NCI-H526 (cell line): ENCODE measurements at regions not wholly inside any gene's neighbourhood (a gene's known extent, or its start where the extent isn't known, plus 50 kb on each side); places are given as distances from the start of the nearest gene placed in this dataset.

Experiments used
- DNase-seq, 2 experiments: peaks; one replicate each; lab custom pipeline; 2025; lab: John Stamatoyannopoulos, UW

DNA sequence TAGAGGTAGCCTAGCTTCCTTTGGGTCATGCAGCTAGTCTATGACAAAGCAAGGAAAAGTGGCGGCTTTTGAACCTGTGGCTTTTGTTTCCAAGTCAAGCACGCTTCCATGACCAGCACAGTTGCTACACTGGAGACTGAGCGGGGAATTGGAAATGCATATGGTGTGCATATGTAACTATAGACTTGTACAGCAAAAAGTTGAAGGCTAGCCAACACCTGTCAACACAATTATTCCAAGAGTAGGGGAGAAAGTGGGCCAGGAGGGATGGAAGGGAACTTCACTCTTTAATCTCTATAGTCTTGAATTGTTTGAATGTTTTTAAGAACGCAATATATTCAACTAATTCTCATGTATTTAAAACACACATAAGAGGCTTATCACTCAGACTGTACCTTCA is 218.5 kb upstream of the CADM1 start:
- no peak for DNase-seq

DNA sequence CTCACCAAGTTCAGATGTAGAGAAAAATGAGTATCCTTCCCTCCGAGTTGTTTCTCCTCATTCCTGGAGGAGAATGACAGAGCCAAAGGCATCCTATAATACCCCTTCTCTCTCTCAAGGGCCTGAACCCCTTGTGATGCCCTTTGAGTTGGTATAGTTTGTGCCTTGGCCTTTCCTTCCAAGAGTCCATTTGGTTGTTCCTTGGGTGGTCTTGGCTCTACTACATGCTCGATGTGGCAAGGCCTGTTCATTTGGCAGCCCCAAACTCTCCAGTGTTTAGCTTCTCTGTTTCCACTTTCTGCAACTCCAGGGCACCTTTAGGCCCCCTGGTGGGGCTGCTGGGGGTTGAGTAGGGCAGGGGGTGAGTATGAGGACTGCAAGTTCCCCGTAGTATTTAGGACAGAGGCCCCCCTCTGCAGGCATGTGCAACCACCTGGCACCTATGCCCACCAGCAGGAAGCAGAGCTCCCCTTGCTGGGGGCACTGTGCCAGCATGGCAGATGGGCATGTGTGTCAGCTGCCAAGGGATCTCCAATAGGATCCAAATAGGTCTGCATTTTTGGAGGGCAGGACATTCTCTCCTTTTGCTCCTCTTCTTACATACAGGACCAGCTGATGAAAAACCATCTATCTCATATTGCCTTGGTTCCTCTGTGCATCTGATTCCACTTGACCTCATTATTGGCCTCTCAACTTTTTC is 217.2 kb upstream of the CADM1 start:
- DNase-seq: no peak

DNA sequence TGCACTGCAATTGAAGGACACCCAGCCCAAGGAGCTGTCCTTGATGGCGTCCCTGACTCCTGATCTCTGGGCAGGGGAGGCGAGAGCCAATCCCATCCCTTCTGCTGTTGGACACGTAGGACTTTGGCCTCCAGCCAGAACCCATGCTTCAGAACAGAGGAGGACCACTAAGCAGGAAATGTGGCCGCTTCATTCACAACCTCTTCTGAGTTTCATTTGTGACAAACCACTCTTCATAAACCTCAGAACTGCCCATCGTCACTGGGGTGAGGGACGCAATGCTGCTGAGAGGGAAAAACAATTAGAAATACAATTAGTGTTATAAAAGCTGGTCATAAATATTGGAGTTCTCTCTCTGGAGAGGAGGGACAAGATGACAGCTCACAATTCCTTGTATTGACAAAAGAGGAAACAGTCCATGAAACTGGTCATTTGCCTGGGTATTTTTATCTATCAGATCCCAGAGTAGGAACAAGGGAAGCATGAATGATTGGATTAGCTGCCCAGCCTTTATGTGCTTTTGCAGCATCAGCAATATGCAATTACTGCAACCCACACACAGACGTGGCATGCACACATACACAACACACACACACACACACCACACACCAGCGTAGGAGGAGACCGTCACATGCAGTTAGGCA is 216.5 kb upstream of the CADM1 start:
- DNase-seq: no peak

GRCh38 chr11:115718945-115719344 is 214.7 kb upstream of the CADM1 start:
- no peak for DNase-seq

- DNase-seq: no peak
Measured at GRCh38 chr11:115718106-115718505, 213.9 kb upstream of the CADM1 start.

GRCh38 chr11:115716601-115717529 is 212.7 kb upstream of the CADM1 start:
- DNase-seq: no peak

GRCh38 chr11:115716080-115716479 is 211.9 kb upstream of the CADM1 start:
- no peak for DNase-seq

- DNase-seq: no peak
Measured at GRCh38 chr11:115715251-115715770, 211.1 kb upstream of the CADM1 start.

DNA sequence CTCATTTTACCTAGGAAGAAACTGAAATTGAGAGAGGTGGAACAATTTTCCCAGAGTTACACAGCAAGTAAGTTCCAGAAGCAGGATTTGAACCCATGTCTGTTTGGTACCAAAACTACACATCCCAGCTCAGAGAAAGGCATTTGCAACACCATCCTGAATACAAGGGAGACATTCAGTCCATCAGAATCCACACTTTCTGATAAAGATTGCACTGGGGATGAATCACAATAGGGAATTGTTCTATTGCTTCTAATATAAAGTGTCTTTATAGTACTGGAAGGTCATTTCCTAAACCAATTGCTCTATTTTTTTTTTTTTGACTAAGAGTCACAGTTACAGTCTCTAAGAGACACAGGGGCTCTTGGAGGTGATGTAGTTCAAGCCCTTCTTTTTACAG is 208.1 kb upstream of the CADM1 start:
- DNase-seq: no peak

- DNase-seq: no peak
Measured at GRCh38 chr11:115710980-115711379, 206.8 kb upstream of the CADM1 start.

- DNase-seq: no peak
Measured at GRCh38 chr11:115710426-115710825, 206.2 kb upstream of the CADM1 start.

DNA sequence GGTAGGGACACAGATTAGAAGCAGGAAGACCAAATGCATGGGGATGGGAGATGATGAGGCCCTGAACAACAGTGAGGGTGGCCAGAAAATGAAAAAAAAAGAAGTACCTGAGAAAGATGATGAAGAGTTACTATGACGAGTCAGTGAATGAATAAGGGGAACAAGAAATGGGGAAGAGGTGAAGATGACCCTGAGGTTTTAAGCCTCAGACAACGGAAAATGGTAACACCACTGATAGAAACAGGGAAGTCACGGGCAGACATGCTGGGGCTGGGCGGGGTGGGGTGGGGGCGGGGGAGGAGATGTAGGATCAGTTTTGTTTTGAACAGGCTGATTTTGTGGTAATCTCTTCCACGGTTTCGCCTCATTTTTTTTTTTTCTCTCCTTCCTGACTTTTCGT is 205.1 kb upstream of the CADM1 start:
- DNase-seq: no peak

DNA sequence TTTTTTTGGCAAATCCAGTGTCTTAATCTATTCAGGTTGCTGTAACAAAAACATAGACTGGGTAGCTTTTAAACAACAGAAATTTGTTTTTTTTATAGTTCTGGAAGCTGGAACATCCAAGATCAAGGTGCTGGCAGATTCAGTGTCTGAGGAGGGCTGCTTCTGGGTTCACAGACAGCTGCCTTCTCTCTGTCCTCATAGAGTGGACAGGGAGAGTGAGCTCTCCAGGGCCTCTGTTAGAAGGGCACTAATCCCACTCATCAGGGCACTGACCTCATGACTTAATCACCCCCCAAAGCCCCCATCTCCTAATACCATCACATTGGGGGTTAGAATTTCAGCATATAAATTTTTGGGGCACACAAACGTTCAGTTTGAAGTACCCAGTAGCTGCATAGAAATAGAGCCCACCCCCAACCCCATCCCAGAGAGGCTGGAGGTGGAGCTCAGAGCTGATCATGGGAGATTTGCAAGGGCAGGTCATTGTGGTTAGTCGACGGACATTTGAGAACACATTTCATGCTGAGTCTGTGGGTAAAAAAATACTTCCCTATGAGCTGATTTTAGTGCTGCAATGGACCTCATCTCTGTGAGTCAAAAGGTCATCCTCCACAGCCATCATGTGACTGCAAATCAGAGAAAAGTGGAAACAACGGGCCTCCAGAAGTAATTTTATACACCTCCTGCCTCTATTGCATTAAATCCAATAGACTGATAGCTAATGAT is 203.1 kb upstream of the CADM1 start:
- no peak for DNase-seq

DNA sequence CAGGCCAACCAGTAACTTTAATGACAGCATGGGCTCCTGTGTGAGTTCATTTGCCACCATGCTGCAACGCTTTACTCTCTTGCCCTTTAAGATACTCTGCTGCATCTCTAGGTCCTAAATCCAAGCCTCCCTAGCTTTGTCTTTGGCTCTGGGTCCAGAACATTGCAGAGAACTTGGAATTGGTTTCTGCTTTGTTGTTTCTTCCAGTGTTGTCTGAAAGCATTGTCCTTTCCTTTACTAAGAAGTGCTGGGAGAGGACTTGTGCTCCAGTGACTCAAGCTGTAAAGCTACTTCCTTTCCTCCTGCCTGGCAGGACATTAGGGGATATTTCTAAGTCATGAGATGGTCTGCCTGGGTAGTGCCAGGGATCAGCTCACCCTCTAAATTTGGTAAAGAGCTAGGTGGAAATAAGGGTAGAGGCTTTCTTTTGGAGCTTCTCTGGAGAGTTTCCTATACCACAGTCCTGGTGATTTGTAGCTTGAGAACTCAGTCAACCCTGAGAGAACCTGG is 202.5 kb upstream of the CADM1 start:
- DNase-seq: no peak

GRCh38 chr11:115705200-115705599 is 201.0 kb upstream of the CADM1 start:
- no peak for DNase-seq

GRCh38 chr11:115700981-115701875 is 197.0 kb upstream of the CADM1 start:
- DNase-seq: no peak

DNA sequence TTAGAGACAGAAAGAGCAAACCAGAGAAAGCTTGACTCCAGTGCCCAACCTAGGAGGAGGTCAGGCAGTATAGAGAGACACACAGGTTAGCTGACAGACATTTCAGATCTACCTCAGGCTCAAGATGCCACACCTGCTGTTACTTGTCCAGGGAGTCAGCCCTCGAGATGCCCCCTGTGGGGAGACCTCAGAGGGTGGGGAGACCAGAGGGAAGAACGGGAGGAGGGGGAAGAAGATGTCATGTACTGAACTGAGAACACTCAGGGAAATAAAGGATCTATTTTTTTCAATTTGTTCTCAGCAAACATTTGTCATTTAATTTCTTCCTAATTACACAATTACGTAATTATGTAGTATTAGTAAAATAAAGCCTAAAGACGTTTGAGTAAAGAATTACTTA is 196.3 kb upstream of the CADM1 start:
- no peak for DNase-seq

DNA sequence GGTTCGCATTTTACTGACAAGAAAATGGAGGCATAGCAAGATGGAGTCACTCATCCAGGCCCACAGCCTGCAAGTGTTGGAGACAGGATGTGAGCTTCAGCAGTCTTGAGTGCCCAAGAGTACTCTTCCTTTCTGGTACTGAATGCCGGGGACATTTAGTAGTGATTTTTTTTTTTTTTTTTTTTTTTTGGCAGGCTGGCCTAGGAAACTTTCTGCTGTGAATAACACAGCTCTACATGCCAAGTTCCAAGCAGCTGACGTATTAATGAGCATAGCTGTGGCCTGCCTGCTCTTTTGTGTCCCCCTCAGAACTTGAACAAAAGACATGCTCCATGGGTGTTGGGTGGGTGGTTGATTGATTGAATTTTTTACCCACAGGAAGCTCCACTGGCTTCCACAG is 195.5 kb upstream of the CADM1 start:
- DNase-seq: no peak

DNA sequence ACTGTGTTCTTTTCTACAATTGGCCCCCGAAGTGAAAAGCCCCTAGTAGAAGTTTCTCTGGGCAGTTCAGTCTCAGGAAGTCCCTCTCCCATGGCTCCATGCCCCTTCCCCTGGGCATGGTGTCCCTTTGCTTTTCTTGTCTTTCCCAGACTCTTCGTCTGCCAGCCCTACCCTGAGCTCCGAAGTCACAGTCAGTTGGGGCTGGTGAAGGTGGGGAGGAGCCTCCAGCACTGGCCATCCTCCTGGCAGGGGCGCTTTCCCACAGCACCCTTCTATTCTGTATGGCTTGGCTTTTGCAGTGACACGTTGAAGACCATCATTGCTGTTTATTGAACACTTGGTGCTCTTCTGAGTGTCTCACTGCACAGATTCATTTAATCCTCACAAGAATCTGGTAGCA is 195.1 kb upstream of the CADM1 start:
- no peak for DNase-seq

- no peak for DNase-seq
Measured at GRCh38 chr11:115698243-115698642, 194.0 kb upstream of the CADM1 start.

DNA sequence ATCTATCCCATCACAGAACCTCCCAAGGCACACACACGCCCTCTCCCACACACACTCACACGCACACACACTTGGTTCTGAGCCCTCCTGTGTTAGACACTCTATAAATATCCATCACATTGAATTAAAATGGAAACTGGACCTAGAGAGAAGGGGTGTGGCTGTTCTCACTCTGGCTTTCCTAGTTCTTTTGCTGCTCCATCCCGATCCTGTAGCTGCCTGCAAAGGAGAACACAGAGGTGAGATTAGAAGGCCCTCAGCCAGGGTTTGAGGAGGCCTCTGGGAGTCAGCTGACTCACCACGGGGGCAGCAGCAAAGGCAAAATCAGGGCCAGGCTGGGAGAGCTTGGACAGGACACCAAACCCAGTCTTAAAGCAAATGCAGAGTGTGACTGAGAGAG is 192.3 kb upstream of the CADM1 start:
- DNase-seq: no peak
